ENCODE measurements at regions not wholly inside any gene's neighbourhood (a gene's known extent, or its start where the extent isn't known, plus 50 kb on each side); places are given as distances from the start of the nearest gene placed in this dataset.

- peaks cover 0 to 22% (median 0%) of the 10 kb centered on the region in 5 donors for H3K27me3 Mint-ChIP-seq
- H3K27ac Mint-ChIP-seq = no peak overlapping the region
- POLR2A ChIA-PET = no interaction called here
- H3K4me3 Mint-ChIP-seq = no peak overlapping the region
- ATAC-seq = no peak
- no peaks in the 10 kb centered on the region for H3K36me3 Mint-ChIP-seq
- H3K9me3 Mint-ChIP-seq = no peaks in the 10 kb centered on the region
- no peak for DNase-seq
- no peaks in the 10 kb centered on the region for H3K4me1 Mint-ChIP-seq
These were observed 470.0 kb downstream of the SOX6 start for GRCh38 chr11:15886299-15886698.

DNA sequence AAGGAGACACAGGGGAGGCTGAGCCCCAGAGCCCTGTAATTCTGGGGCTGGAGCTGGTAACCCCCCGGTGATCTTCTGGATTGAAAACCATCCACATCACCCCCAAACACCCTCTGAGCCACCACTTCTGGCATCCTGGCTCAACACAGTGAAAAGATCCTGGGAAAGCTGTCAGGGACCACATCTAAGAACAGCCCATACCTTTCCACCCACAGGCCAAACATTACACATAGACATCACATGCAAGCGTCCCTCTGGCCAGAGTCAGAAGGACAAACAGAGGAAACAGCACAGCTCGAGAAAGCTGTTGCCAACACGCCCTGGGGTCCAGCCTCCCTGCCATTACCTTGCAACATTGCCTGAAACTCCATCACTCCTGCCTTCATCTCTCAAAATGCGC is 469.5 kb downstream of the SOX6 start:
- POLR2A ChIA-PET = no interaction called here
- Mint-ChIP-seq H3K4me1 (no peaks in the 10 kb centered on the region), H3K36me3 (no peaks in the 10 kb centered on the region), H3K27me3 (peaks cover 0 to 22% (median 0%) of the 10 kb centered on the region in 5 donors), H3K4me3 (no peak overlapping the region), H3K9me3 (no peaks in the 10 kb centered on the region), H3K27ac (no peak overlapping the region)
- DNase-seq = no peak
- ATAC-seq = no peak

DNA sequence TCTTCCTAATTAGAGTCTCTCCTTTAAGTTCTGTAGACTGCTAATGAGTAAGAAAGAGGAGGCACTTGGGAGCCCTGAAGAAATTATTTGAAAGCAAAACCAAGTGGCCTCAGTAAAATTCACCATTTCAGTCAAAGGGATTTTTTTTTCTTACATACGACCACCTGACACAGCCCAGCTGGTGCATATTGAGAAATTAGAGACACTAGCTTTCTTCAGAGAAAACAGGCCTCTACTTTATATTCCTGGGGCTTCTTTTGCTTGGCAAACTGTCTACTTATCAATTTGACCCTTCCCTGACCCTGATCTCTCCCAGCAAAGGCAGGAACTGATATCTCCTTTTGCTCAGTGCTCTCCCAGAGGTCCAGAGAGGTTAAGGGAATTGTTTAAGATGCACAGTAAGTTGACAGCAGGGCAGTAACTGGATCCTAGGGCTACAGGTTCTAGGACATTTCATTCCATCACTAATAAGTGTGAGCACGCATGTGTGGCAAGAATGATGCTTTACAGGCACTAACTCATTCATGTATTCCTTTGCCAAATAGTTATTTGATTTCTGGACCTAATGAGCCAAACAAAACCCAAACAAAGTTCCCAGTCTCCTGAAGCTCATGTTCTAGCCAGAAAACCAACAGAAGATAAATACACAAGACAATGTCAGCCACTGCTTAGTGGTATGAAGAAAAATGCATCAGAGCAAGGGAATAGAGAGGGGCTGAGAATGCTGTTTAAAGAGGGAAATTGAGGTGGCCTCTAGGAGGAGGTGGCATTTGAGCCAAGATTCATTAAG is 467.6 kb downstream of the SOX6 start:
- POLR2A ChIA-PET = no interaction called here
- DNase-seq (no peak), ATAC-seq (no peak)
- Mint-ChIP-seq H3K36me3 (no peaks in the 10 kb centered on the region), H3K4me3 (no peak overlapping the region), H3K4me1 (no peaks in the 10 kb centered on the region), H3K27ac (no peak overlapping the region), H3K9me3 (no peaks in the 10 kb centered on the region), H3K27me3 (peaks cover 0 to 18% (median 0%) of the 10 kb centered on the region in 5 donors)

DNA sequence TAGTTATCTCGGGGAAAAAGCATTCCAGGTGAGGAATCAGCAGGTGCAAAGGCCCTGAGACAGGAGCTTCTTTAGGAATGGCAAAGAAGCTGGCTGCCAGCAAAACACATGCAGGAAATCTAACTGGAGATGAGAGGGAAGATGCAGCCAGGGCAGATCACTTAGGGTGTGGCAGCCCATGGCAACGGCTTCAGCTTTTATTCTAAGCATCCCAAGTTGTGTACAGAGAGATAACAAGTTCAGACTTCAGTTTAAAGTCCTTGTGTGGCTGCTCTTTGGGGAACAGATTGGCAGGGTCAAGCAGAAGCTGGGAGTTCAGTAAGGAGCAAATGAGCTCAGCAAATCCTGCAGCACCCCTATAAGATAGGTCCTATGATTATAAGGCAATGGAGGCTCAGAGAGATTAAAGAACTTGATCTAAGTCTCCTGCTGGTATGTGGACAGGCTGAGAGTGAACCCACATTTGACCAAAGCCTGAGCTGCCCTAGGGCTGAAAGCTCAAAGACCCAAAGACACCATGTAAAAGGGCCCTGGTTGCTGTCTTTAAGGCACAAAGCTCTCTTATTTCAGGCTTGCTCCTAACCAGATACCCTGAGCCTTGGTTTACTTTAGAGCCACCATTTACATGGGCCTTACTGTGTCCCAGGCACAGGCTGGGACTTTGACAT is 466.8 kb downstream of the SOX6 start:
- ATAC-seq (no peak), DNase-seq (no peak)
- no peak overlapping the region for H3K4me3 Mint-ChIP-seq
- POLR2A ChIA-PET = no interaction called here
- H3K36me3 Mint-ChIP-seq = no peaks in the 10 kb centered on the region
- H3K9me3 Mint-ChIP-seq = no peaks in the 10 kb centered on the region
- no peak overlapping the region for H3K27ac Mint-ChIP-seq
- H3K4me1 Mint-ChIP-seq = no peaks in the 10 kb centered on the region
- H3K27me3 Mint-ChIP-seq = peaks cover 0 to 13% (median 0%) of the 10 kb centered on the region in 5 donors

GRCh38 chr11:15890031-15890713 is 466.2 kb downstream of the SOX6 start:
- POLR2A ChIA-PET = no interaction called here
- peaks cover 0 to 10% (median 0%) of the 10 kb centered on the region in 5 donors for H3K27me3 Mint-ChIP-seq
- DNase-seq (no peak), ATAC-seq (no peak)
- peak overlapping the region in 1 of 10 donors; percentile 66 for H3K27ac Mint-ChIP-seq
- no peaks in the 10 kb centered on the region for H3K36me3 Mint-ChIP-seq
- H3K4me3 Mint-ChIP-seq = no peak overlapping the region
- H3K9me3 Mint-ChIP-seq = no peaks in the 10 kb centered on the region
- no peaks in the 10 kb centered on the region for H3K4me1 Mint-ChIP-seq

GRCh38 chr11:15893080-15893492 is 463.3 kb downstream of the SOX6 start:
- ATAC-seq (no peak), DNase-seq (no peak)
- Mint-ChIP-seq H3K4me1 (no peaks in the 10 kb centered on the region), H3K27me3 (peaks cover 0 to under 1% (median 0%) of the 10 kb centered on the region in 5 donors), H3K36me3 (no peaks in the 10 kb centered on the region), H3K27ac (no peak overlapping the region), H3K4me3 (no peak overlapping the region), H3K9me3 (no peaks in the 10 kb centered on the region)
- POLR2A ChIA-PET = no interaction called here

- POLR2A ChIA-PET = no interaction called here
- Mint-ChIP-seq H3K27ac (no peak overlapping the region), H3K4me3 (no peak overlapping the region), H3K4me1 (no peaks in the 10 kb centered on the region), H3K9me3 (no peaks in the 10 kb centered on the region), H3K36me3 (no peaks in the 10 kb centered on the region), H3K27me3 (peaks cover 0 to 5% (median 0%) of the 10 kb centered on the region in 5 donors)
- DNase-seq = no peak
- no peak for ATAC-seq
These were observed 460.3 kb downstream of the SOX6 start for GRCh38 chr11:15896026-15896425.

DNA sequence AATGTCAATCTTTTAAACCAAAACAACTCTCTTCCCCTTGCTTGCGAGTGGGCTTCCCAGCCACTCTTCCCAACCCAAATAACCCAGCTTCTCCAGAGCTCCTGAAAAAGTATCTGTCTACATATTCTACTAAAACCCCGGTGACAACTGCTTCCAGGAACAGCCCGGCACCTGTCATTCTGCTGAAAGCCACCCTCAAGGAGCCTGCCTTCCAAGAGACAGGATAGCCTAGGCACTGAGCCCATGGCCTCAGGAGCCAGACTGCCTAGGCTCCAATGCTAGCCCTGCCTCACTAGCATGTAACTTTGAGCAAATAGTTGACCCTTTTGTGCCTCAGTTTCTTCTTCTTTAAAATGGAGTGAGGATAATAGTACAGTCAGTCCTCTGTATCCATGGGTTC is 459.8 kb downstream of the SOX6 start:
- Mint-ChIP-seq H3K27me3 (peaks cover 0 to 5% (median 0%) of the 10 kb centered on the region in 5 donors), H3K27ac (no peak overlapping the region), H3K4me1 (no peaks in the 10 kb centered on the region), H3K9me3 (no peaks in the 10 kb centered on the region), H3K36me3 (no peaks in the 10 kb centered on the region), H3K4me3 (no peak overlapping the region)
- POLR2A ChIA-PET = no interaction called here
- ATAC-seq (no peak), DNase-seq (no peak)

DNA sequence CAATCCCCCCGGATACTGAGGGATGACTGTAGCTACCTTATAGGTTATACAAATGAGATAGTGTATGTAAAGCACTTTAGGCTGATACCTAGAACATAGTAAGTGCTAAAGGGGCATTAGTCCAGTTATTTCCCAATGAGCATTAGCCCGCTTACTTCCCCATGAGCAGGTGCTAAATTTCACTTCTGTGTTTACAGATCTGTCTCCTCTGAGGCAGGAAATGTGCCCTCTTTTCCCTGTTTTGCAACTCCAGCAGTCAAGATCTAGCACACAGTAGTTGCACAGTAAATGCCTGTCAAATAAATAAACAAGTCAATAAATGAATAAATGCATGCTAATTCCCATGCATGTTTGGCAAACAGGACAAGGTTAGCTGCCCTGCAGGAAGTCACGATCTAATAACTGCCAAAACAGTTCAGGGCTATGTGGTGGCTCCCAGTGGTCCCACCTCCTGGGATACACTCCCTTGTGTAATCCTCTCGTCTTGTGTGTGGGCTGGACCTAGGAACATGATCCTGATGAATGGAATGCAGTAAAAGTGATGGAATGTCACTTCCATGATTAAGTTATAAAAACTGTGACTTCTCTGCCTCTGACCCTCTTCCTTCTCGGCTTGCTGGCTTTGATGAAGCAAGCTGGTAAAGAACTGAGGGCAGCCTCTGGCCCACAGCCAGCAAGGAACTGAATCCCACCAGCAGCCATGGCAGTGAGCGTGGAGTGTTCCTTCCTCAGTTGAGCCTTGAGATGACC is 459.0 kb downstream of the SOX6 start:
- ATAC-seq (no peak), DNase-seq (no peak)
- POLR2A ChIA-PET = no interaction called here
- H3K4me3 Mint-ChIP-seq = no peak overlapping the region
- H3K9me3 Mint-ChIP-seq = no peaks in the 10 kb centered on the region
- no peak overlapping the region for H3K27ac Mint-ChIP-seq
- peaks cover 0 to 5% (median 0%) of the 10 kb centered on the region in 5 donors for H3K27me3 Mint-ChIP-seq
- H3K36me3 Mint-ChIP-seq = no peaks in the 10 kb centered on the region
- no peaks in the 10 kb centered on the region for H3K4me1 Mint-ChIP-seq

DNA sequence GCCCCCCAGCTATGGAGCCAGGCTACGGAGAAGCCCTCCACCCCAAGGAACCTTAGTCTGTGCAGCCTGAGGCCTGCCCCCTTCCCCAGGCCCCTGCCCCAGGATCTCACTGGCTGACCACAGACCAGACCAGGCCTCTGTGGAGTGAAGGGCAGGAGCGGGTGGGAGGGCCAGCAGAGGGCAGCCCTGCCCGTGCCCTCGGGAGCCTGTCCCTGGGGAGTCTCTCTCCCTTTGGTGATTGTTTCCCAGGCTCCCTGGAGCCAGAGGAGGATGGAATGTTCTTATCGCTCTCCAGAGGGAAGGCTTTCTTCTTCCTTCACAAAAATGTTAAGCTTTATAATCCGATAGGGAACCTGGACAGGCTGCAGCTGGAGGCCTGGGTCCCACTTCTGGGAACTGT is 455.3 kb downstream of the SOX6 start:
- Mint-ChIP-seq H3K27me3 (peaks cover 0 to 5% (median 2%) of the 10 kb centered on the region in 5 donors), H3K36me3 (no peaks in the 10 kb centered on the region), H3K9me3 (no peaks in the 10 kb centered on the region), H3K27ac (no peak overlapping the region), H3K4me3 (no peak overlapping the region), H3K4me1 (no peaks in the 10 kb centered on the region)
- DNase-seq (no peak), ATAC-seq (no peak)
- POLR2A ChIA-PET = no interaction called here

DNA sequence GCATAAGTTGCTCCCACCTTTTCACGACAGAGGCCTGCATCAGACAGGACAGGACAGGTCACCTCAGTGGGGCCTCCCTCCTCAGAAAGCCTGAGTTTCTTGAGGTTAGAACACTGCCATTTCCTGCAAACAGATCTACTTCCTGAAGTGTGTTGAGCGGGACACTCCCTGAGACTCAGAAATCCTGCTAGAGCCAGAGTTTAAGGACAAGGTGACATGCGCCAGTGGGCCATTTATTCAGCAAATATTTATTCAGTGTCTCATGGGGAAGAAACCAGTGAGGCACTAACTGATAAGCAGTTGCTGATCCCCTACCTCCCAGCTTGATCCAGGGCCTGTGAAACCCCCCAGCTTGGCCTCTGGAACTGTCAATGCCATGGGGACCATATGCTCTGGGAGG is 454.6 kb downstream of the SOX6 start:
- POLR2A ChIA-PET = no interaction called here
- Mint-ChIP-seq H3K27me3 (peaks cover 0 to 5% (median 2%) of the 10 kb centered on the region in 5 donors), H3K4me3 (no peak overlapping the region), H3K9me3 (no peaks in the 10 kb centered on the region), H3K4me1 (no peaks in the 10 kb centered on the region), H3K36me3 (no peaks in the 10 kb centered on the region), H3K27ac (no peak overlapping the region)
- ATAC-seq (no peak), DNase-seq (no peak)

DNA sequence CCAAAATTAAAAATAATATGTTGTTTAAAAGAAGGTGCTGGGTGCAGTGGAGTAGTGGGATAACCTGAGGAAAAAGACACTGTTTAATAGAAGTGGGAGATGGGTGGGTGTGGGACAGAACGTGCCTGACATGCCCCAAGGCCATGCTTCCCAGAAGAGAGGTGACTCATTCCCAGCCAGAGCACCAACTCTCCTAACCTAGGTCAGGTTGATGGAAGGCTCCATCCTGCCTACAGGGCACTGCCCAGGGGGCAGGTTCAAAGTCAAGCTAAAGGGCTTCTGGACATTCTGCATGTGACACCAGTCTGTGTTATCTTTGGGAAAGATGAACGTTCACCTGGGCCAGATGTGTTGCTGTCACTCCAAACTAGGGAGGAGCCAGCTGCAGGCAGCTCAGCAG is 453.1 kb downstream of the SOX6 start:
- Mint-ChIP-seq H3K4me1 (no peaks in the 10 kb centered on the region), H3K27ac (no peak overlapping the region), H3K4me3 (no peak overlapping the region), H3K9me3 (no peaks in the 10 kb centered on the region), H3K36me3 (no peaks in the 10 kb centered on the region), H3K27me3 (peaks cover 0 to 5% (median 2%) of the 10 kb centered on the region in 5 donors)
- POLR2A ChIA-PET = no interaction called here
- DNase-seq (no peak), ATAC-seq (no peak)

All from naive thymus-derived CD8-positive, alpha-beta T cell (primary cell).